GM23338 (cell line): ENCODE measurements at regions not wholly inside any gene's neighbourhood (a gene's known extent, or its start where the extent isn't known, plus 50 kb on each side); places are given as distances from the start of the nearest gene placed in this dataset.

Experiments used
- CREB1 ChIP-seq: fragments of 250-450 bp; sonication (Bioruptor Pico); IDR thresholded peaks from 2 replicates; pipeline ENCODE4 v1.5.0; 2020; ENCODE audit warnings: low read depth, mild to moderate bottlenecking, moderate library complexity
- EZH2 ChIP-seq: fragments of 200-600 bp; sonication (generic); IDR thresholded peaks from one replicate; pipeline ENCODE4 v1.8.0; 2017; ENCODE audit warnings: antibody characterized with exemption, mild to moderate bottlenecking, low read depth; ENCODE audit not compliant: unreplicated experiment
- EZH2phosphoT487 ChIP-seq: fragments of 200-600 bp; sonication (generic); IDR thresholded peaks from one replicate; pipeline ENCODE4 v1.8.1; 2018; ENCODE audit warnings: antibody characterized with exemption; ENCODE audit not compliant: unreplicated experiment
- JUNB ChIP-seq: IDR thresholded peaks from one replicate; pipeline ENCODE4 v1.6.1; 2016; ENCODE audit warnings: antibody characterized with exemption; ENCODE audit not compliant: unreplicated experiment
- POLR2AphosphoS5 ChIP-seq: IDR thresholded peaks from 2 replicates; pipeline ENCODE4 v1.6.1; 2016; ENCODE audit warnings: antibody characterized with exemption, low read depth
- ZNF462 ChIP-seq: fragments of 250-450 bp; sonication (Bioruptor Pico); IDR thresholded peaks from 2 replicates; pipeline ENCODE4 v1.5.0; 2020; ENCODE audit warnings: mild to moderate bottlenecking, moderate library complexity
- TF ChIP-seq, protein P1 (sequence below), 2 experiments: fragments of 200-600 bp in 1 of 2; sonication (generic) in 1 of 2; conservative IDR thresholded peaks; 2 replicates each; pipeline versions ENCODE4 v1.5.1 to v1.6.1; 2016 to 2017; ENCODE audit warnings: antibody characterized with exemption in 2 of 2, low read depth in 2 of 2, mild to moderate bottlenecking in 2 of 2, moderate library complexity in 1 of 2
- TF ChIP-seq, protein P2 (sequence below): IDR thresholded peaks from one replicate; pipeline ENCODE4 v1.6.1; 2018; ENCODE audit warnings: antibody characterized with exemption; ENCODE audit not compliant: unreplicated experiment

DNA sequence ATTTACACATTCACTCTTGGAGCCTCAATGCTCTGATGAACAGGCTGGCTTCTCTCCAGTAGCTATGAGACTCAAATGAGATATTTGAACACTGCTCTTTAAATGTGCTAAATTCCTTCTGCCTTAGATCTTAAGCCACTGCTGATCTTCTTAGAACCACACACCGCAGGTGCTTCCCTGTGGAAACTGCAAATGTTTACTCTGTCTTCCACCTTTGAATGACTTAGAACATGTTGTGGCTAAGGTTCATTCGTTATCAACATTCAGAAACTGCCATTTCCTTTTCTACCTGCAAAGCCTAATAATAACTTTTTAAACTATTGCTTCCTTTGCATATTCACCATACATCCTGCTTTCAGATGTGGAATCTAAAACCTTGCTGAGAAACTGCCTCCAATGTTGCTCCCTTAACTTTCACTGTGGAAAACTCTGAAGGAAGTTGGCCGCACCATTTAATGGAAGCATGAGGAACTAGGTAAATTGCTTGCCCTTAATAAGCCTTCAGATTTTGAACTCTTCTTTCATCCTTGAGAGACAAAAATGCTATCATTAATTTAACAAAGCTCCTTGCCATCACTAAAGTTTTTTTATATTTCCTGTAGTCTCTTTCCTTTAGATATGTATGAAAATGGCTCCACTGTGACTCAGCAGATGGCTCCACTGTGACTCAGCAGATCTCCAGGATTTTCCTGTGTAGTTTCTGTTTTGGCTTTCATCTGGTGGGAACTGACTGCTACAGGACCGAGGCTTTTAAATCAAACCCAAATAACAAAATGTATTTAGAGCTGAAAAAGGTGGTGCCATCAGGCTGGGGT lies 143.8 kb downstream of the TNFSF18 start:
- TF ChIP-seq, protein P1, sequence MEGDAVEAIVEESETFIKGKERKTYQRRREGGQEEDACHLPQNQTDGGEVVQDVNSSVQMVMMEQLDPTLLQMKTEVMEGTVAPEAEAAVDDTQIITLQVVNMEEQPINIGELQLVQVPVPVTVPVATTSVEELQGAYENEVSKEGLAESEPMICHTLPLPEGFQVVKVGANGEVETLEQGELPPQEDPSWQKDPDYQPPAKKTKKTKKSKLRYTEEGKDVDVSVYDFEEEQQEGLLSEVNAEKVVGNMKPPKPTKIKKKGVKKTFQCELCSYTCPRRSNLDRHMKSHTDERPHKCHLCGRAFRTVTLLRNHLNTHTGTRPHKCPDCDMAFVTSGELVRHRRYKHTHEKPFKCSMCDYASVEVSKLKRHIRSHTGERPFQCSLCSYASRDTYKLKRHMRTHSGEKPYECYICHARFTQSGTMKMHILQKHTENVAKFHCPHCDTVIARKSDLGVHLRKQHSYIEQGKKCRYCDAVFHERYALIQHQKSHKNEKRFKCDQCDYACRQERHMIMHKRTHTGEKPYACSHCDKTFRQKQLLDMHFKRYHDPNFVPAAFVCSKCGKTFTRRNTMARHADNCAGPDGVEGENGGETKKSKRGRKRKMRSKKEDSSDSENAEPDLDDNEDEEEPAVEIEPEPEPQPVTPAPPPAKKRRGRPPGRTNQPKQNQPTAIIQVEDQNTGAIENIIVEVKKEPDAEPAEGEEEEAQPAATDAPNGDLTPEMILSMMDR (conservative IDR thresholded peaks at IDR 0.05; ENCODE audit: low read depth in 2 of 2), result no peak
- TF ChIP-seq JUNB, result no peak
- no peak for TF ChIP-seq EZH2phosphoT487
- TF ChIP-seq POLR2AphosphoS5, result no peak
- TF ChIP-seq CREB1, result no peak
- TF ChIP-seq EZH2, result no peak
- no peak for TF ChIP-seq ZNF462 (CRISPR knock-in tag)
- TF ChIP-seq, protein P2, sequence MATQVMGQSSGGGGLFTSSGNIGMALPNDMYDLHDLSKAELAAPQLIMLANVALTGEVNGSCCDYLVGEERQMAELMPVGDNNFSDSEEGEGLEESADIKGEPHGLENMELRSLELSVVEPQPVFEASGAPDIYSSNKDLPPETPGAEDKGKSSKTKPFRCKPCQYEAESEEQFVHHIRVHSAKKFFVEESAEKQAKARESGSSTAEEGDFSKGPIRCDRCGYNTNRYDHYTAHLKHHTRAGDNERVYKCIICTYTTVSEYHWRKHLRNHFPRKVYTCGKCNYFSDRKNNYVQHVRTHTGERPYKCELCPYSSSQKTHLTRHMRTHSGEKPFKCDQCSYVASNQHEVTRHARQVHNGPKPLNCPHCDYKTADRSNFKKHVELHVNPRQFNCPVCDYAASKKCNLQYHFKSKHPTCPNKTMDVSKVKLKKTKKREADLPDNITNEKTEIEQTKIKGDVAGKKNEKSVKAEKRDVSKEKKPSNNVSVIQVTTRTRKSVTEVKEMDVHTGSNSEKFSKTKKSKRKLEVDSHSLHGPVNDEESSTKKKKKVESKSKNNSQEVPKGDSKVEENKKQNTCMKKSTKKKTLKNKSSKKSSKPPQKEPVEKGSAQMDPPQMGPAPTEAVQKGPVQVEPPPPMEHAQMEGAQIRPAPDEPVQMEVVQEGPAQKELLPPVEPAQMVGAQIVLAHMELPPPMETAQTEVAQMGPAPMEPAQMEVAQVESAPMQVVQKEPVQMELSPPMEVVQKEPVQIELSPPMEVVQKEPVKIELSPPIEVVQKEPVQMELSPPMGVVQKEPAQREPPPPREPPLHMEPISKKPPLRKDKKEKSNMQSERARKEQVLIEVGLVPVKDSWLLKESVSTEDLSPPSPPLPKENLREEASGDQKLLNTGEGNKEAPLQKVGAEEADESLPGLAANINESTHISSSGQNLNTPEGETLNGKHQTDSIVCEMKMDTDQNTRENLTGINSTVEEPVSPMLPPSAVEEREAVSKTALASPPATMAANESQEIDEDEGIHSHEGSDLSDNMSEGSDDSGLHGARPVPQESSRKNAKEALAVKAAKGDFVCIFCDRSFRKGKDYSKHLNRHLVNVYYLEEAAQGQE, result no peak
